Amniotic epithelial cell (primary cell): ENCODE measurements at regions not wholly inside any gene's neighbourhood (a gene's known extent, or its start where the extent isn't known, plus 50 kb on each side); places are given as distances from the start of the nearest gene placed in this dataset.
"Not testable (repeated sequence)": the region's sequence is repeated elsewhere in the genome, so short reads cannot be mapped to it uniquely, and the experiment has no call there.

Experiments used
- DNase-seq: peaks from one replicate; pipeline ENCODE4 v3.0.0-alpha.2; 2010; ENCODE audit warnings: low read depth

GRCh38 chr20:59462249-59462648, 142.1 kb upstream of the PHACTR3 start:
- no peak for DNase-seq

GRCh38 chr20:59463541-59463940, 140.8 kb upstream of the PHACTR3 start:
- DNase-seq = no peak

GRCh38 chr20:59466107-59466815, 138.1 kb upstream of the PHACTR3 start:
- no peak for DNase-seq

GRCh38 chr20:59468831-59469230, 135.5 kb upstream of the PHACTR3 start:
- DNase-seq = no peak

- DNase-seq = no peak
Observed at GRCh38 chr20:59469267-59470252, 134.8 kb upstream of the PHACTR3 start.

GRCh38 chr20:59470521-59470920, 133.8 kb upstream of the PHACTR3 start:
- no peak for DNase-seq

GRCh38 chr20:59471653-59472421, 132.5 kb upstream of the PHACTR3 start:
- DNase-seq = no peak

GRCh38 chr20:59473742-59474141, 130.6 kb upstream of the PHACTR3 start:
- no peak for DNase-seq

- no peak for DNase-seq
Observed at GRCh38 chr20:59481067-59481466, 123.3 kb upstream of the PHACTR3 start.

GRCh38 chr20:59481477-59482018, 122.8 kb upstream of the PHACTR3 start:
- no peak for DNase-seq

- DNase-seq = no peak
Observed at GRCh38 chr20:59482351-59483187, 121.8 kb upstream of the PHACTR3 start.

GRCh38 chr20:59483481-59483880, 120.9 kb upstream of the PHACTR3 start:
- no peak for DNase-seq

- DNase-seq = no peak
Observed at GRCh38 chr20:59484228-59484627, 120.1 kb upstream of the PHACTR3 start.

- DNase-seq = no peak
Observed at GRCh38 chr20:59485576-59486454, 118.5 kb upstream of the PHACTR3 start.

GRCh38 chr20:59488459-59488858, 115.9 kb upstream of the PHACTR3 start:
- not testable (repeated sequence) for DNase-seq

GRCh38 chr20:59490196-59491004, 113.9 kb upstream of the PHACTR3 start:
- not testable (repeated sequence) for DNase-seq

GRCh38 chr20:59491884-59492283, 112.5 kb upstream of the PHACTR3 start:
- no peak for DNase-seq

- DNase-seq = no peak
Observed at GRCh38 chr20:59493926-59494325, 110.4 kb upstream of the PHACTR3 start.

- no peak for DNase-seq
Observed at GRCh38 chr20:59495166-59495565, 109.2 kb upstream of the PHACTR3 start.
